Kidney (tissue), 13 donors: ENCODE measurements at regions not wholly inside any gene's neighbourhood (a gene's known extent, or its start where the extent isn't known, plus 50 kb on each side); places are given as distances from the start of the nearest gene placed in this dataset.
A peak's percentile ranks its signal among the peaks of the same experiment; 100 is the strongest.

Experiments used
- DNase-seq, 5 donors: peaks; one replicate each; pipeline ENCODE4 v3.0.0-alpha.2; 2013 to 2020
- FAIRE-seq: peaks from 2 replicates; lab custom pipeline; 2012; peaks lifted over from hg19 to GRCh38; lab: Jason Lieb, UNC
- H3K27ac ChIP-seq, 2 donors: one replicate each; pipeline ENCODE4 v1.7.0; 2013; ENCODE audit warnings: low read depth in 2 of 2, low read length in 2 of 2, inconsistent platforms in 1 of 2
- H3K27me3 ChIP-seq: one replicate; pipeline ENCODE4 v1.7.1; 2013; ENCODE audit warnings: low read length, inconsistent platforms; ENCODE audit not compliant: control insufficient read depth, insufficient read depth
- H3K36me3 ChIP-seq, 3 donors: one replicate each; pipeline versions ENCODE4 v1.7.0 to v1.7.1; 2013; ENCODE audit warnings: low read length in 3 of 3, control low read depth in 1 of 3, inconsistent platforms in 1 of 3; ENCODE audit not compliant: insufficient read depth in 3 of 3, control insufficient read depth in 2 of 3
- H3K4me1 ChIP-seq, 3 donors: one replicate each; pipeline versions ENCODE4 v1.7.0 to v1.7.1; 2013; ENCODE audit warnings: low read length in 3 of 3, inconsistent platforms in 1 of 3, low read depth in 1 of 3; ENCODE audit not compliant: control insufficient read depth in 2 of 3, insufficient read depth in 2 of 3
- H3K4me3 ChIP-seq, 3 donors: one replicate each; pipeline versions ENCODE4 v1.7.0 to v1.8.1; 2013; ENCODE audit warnings: low read length in 3 of 3, control low read depth in 1 of 3, inconsistent platforms in 1 of 3
- H3K9ac ChIP-seq, 3 donors: one replicate each; pipeline versions ENCODE4 v1.7.0 to v1.7.1; 2013; ENCODE audit warnings: low read length in 3 of 3, control low read depth in 1 of 3, inconsistent platforms in 1 of 3
- H3K9me3 ChIP-seq, 3 donors: one replicate each; pipeline versions ENCODE4 v1.7.0 to v1.7.1; 2013; ENCODE audit warnings: low read length in 3 of 3, control low read depth in 1 of 3, inconsistent platforms in 1 of 3; ENCODE audit not compliant: control insufficient read depth in 2 of 3, insufficient read depth in 1 of 3
- intact Hi-C: fragments of 100-400 bp; cut with DNase I; formaldehyde crosslinking; loops from one replicate; pipeline ENCODE4 v1.11.1; 2022
- TF ChIP-seq, protein P1 (sequence below): IDR thresholded peaks from 3 replicates; pipeline ENCODE4 v1.5.1; 2012; ENCODE audit warnings: mild to moderate bottlenecking, moderate library complexity, borderline replicate concordance; ENCODE audit not compliant: insufficient read depth; ENCODE audit errors: extremely low read depth
- donor health status: control.
- donor health status: control.
- donor health status: control.
- donor health status: control.
- donor health status: control.
- donor health status: DM: yes; HTN: yes; CAD: no.
- donor health status: Normal renal cell carcinoma (clear cell type).

DNA sequence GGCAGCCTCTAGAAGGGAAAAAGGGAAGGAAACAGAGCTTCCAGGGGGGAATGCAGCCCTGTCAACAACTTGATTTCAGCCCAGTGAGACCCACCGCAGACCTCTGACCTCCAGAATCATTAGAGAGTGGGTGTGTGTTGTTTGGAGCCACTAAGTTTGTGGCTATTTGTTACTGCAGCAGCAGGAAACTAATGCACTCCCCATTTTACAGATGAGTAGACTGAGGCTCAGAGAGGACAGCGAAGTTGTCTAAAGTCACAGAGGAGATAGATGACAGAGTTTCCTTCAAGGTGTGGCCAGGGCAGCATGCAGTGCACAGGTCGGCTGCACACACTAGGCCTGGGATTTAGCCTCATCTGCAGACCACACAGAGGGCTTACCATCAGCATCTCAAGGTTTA is 81.8 kb upstream of the ALDH1L1 start:
- no peak overlapping the region for H3K27ac ChIP-seq
- no peaks in the 10 kb centered on the region for H3K36me3 ChIP-seq
- no peak for FAIRE-seq
- no peaks in the 10 kb centered on the region for H3K27me3 ChIP-seq
- TF ChIP-seq, protein P1, sequence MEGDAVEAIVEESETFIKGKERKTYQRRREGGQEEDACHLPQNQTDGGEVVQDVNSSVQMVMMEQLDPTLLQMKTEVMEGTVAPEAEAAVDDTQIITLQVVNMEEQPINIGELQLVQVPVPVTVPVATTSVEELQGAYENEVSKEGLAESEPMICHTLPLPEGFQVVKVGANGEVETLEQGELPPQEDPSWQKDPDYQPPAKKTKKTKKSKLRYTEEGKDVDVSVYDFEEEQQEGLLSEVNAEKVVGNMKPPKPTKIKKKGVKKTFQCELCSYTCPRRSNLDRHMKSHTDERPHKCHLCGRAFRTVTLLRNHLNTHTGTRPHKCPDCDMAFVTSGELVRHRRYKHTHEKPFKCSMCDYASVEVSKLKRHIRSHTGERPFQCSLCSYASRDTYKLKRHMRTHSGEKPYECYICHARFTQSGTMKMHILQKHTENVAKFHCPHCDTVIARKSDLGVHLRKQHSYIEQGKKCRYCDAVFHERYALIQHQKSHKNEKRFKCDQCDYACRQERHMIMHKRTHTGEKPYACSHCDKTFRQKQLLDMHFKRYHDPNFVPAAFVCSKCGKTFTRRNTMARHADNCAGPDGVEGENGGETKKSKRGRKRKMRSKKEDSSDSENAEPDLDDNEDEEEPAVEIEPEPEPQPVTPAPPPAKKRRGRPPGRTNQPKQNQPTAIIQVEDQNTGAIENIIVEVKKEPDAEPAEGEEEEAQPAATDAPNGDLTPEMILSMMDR, result no peak
- no peak overlapping the region for H3K4me3 ChIP-seq
- peaks cover 0 to 19% (median 11%) of the 10 kb centered on the region in 3 donors for H3K4me1 ChIP-seq
- no peak for DNase-seq
- no peaks in the 10 kb centered on the region for H3K9me3 ChIP-seq
- intact Hi-C loops, result no loop called here
- no peak overlapping the region for H3K9ac ChIP-seq

DNA sequence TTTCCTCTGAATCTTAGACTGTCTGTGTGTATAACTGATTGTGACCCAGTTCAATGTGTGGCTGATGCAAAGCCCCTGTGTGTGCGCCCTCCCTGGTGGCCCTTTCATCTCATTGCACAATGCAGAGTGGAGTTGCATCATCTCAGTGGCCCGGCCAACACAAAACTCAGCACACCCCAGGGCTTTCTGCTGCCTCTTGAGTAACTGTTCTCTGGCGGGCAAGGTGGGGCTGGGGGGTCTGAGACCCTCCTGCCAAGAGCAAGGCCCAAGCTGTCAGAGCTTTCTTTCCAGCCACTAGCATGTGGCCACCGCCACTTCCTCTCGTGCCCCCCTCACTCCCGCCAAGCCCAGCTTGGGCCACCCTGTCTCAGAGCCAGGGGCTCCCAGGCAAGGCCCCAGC is 80.7 kb upstream of the ALDH1L1 start:
- no peaks in the 10 kb centered on the region for H3K9me3 ChIP-seq
- no peaks in the 10 kb centered on the region for H3K27me3 ChIP-seq
- TF ChIP-seq, protein P1, result no peak
- no peak for FAIRE-seq
- no peaks in the 10 kb centered on the region for H3K36me3 ChIP-seq
- peak in 4 of 5 donors; percentile 28 to 83 (median 44) for DNase-seq
- no peak overlapping the region for H3K9ac ChIP-seq
- H3K4me3 ChIP-seq, result no peak overlapping the region
- intact Hi-C loops, result no loop called here
- no peak overlapping the region for H3K27ac ChIP-seq
- peaks cover 0 to 13% (median 2%) of the 10 kb centered on the region in 3 donors for H3K4me1 ChIP-seq

DNA sequence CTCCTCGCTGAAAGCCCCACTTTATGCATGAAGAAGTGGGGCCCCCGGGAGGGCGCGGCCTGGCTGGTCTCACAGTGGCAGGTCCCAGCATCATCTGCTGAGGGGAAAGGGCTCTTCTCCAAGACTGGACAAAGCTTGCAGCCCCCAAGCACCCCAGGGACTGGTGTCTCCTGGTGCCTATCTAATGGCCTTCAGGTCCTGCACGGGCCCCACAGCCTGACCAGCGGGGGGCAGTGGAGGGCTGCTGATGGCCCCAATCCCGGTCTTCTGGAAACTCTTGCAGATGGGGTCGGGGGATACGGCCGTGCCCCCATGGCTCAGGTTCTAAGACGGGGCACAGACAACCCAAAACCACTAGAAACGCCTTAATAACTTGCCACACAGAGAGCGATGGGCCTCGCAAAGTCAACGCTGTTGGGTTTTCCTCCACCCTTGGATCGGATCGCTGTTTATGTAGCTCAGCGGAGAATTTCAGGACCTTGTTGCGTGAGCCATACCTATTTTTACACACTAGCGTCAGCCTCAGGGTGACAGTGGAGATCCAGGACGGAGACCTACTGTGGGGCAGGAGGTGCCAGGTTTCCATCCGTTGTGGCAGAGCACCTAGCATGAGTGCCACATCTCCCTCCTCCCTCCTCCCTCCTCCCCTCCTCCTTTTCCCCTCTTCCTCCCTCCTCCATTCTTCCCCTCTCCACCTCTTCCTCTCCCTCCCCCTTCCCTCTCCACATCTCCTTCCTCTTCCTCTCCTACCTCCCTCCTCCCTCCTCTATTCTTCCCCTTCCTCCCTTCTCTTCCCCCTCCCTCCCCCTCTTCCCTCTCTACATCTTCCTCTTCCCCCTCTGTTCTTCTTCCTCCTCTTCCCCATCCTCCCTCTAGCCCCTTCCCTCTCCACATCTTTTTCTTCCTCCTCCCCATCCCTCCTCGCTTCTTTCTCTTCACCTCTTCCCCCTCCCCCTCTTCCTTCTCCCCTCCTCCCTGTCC is 79.3 kb upstream of the ALDH1L1 start:
- no peaks in the 10 kb centered on the region for H3K9me3 ChIP-seq
- intact Hi-C loops, result loop anchor here (10.0 kb wide), 1 partner anchor 135 kb away; the partner anchor contains the start of gene CFAP100
- peak overlapping the region in 2 of 3 donors; percentile 10 to 38 for H3K4me3 ChIP-seq
- no peak overlapping the region for H3K27ac ChIP-seq
- peak in 3 of 5 donors; percentile 52 to 69 (median 62) for DNase-seq
- peaks cover 0 to 3% (median 0%) of the 10 kb centered on the region in 3 donors for H3K4me1 ChIP-seq
- FAIRE-seq, result no peak
- TF ChIP-seq, protein P1, result peak; percentile 73
- H3K9ac ChIP-seq, result peak overlapping the region in 1 of 3 donors; percentile 36
- H3K36me3 ChIP-seq, result no peaks in the 10 kb centered on the region
- H3K27me3 ChIP-seq, result no peaks in the 10 kb centered on the region
